B cell (primary cell): ENCODE measurements at regions not wholly inside any gene's neighbourhood (a gene's known extent, or its start where the extent isn't known, plus 50 kb on each side); places are given as distances from the start of the nearest gene placed in this dataset.

Source experiments
- CTCF ChIP-seq: fragments of 200-600 bp; IDR thresholded peaks from one replicate; pipeline ENCODE4 v1.8.0; 2022; ENCODE audit warnings: antibody characterized with exemption, mild to moderate bottlenecking
- EZH2 ChIP-seq: IDR thresholded peaks from 2 replicates; pipeline ENCODE4 v1.6.1; 2012; ENCODE audit warnings: borderline replicate concordance, low read depth, mild to moderate bottlenecking, moderate library complexity, low read length; ENCODE audit not compliant: insufficient read depth, poor library complexity, severe bottlenecking

GRCh38 chr9:647522-647921 is 194.0 kb upstream of the DMRT1 start:
- TF ChIP-seq CTCF, result no peak
- no peak for TF ChIP-seq EZH2
